Astrocyte of the cerebellum (primary cell): ENCODE measurements at regions not wholly inside any gene's neighbourhood (a gene's known extent, or its start where the extent isn't known, plus 50 kb on each side); places are given as distances from the start of the nearest gene placed in this dataset.

ENCODE experiments used
- DNase-seq: peaks from one replicate; pipeline ENCODE4 v3.0.0-alpha.2; 2011; ENCODE audit warnings: low read depth
- H3K4me3 ChIP-seq: 2 replicates; pipeline ENCODE4 v1.5.1; 2011; ENCODE audit warnings: mild to moderate bottlenecking, low read depth, low read length, moderate library complexity
- in situ Hi-C: cut with HindIII; loops from 2 replicates; pipeline ENCODE4 v1.10.0; 2017; ENCODE audit warnings: low sequenced_read_pairs
- TF ChIP-seq, protein P1 (sequence below): IDR thresholded peaks from 2 replicates; pipeline ENCODE4 v1.5.1; 2012; ENCODE audit warnings: low read length, low read depth, moderate library complexity, mild to moderate bottlenecking; ENCODE audit errors: missing control alignments

- no peak overlapping the region for H3K4me3 ChIP-seq
- TF ChIP-seq, protein P1, sequence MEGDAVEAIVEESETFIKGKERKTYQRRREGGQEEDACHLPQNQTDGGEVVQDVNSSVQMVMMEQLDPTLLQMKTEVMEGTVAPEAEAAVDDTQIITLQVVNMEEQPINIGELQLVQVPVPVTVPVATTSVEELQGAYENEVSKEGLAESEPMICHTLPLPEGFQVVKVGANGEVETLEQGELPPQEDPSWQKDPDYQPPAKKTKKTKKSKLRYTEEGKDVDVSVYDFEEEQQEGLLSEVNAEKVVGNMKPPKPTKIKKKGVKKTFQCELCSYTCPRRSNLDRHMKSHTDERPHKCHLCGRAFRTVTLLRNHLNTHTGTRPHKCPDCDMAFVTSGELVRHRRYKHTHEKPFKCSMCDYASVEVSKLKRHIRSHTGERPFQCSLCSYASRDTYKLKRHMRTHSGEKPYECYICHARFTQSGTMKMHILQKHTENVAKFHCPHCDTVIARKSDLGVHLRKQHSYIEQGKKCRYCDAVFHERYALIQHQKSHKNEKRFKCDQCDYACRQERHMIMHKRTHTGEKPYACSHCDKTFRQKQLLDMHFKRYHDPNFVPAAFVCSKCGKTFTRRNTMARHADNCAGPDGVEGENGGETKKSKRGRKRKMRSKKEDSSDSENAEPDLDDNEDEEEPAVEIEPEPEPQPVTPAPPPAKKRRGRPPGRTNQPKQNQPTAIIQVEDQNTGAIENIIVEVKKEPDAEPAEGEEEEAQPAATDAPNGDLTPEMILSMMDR: no peak
- in situ Hi-C loops: no loop called here
- no peak for DNase-seq
These were observed 570.8 kb upstream of the CRIM1 start for GRCh38 chr2:35784777-35785176.

DNA sequence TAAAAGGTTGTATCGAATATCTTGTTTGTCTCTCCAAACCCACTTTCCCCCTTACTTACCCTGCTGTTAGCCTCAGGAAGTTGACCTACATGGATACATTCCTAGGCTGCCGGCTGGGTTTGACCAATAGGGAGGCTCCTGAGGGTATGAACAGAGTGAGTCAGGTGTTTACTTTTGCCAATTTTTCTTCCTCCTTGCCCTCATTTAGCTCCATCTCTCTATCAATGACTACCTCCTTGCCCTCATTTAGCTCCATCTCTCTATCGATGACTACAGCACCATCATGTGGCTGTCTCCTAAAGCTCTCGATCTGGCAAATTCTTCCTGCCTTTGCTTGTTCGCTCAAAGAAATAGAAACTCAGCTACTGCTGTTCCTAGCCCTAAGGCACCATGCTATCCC, 571.9 kb upstream of the CRIM1 start:
- no peak overlapping the region for H3K4me3 ChIP-seq
- DNase-seq: no peak
- in situ Hi-C loops: no loop called here
- TF ChIP-seq, protein P1: no peak

GRCh38 chr2:35741556-35741955, 614.0 kb upstream of the CRIM1 start:
- TF ChIP-seq, protein P1: no peak
- no peak for DNase-seq
- no peak overlapping the region for H3K4me3 ChIP-seq
- in situ Hi-C loops: no loop called here

GRCh38 chr2:35731674-35732073, 623.9 kb upstream of the CRIM1 start:
- no peak overlapping the region for H3K4me3 ChIP-seq
- in situ Hi-C loops: no loop called here
- DNase-seq: no peak
- TF ChIP-seq, protein P1: no peak

- no peak overlapping the region for H3K4me3 ChIP-seq
- TF ChIP-seq, protein P1: no peak
- in situ Hi-C loops: no loop called here
- DNase-seq: peak; percentile 3
These were observed 640.7 kb upstream of the CRIM1 start for GRCh38 chr2:35714883-35715282.

- in situ Hi-C loops: no loop called here
- DNase-seq: no peak
- H3K4me3 ChIP-seq: no peak overlapping the region
- TF ChIP-seq, protein P1: no peak
These were observed 647.1 kb upstream of the CRIM1 start for GRCh38 chr2:35708411-35708923.

- TF ChIP-seq, protein P1: no peak
- no peak overlapping the region for H3K4me3 ChIP-seq
- no peak for DNase-seq
- in situ Hi-C loops: no loop called here
These were observed 667.3 kb upstream of the CRIM1 start for GRCh38 chr2:35688309-35688708.
